Liver (tissue), 7 donors: ENCODE measurements at regions not wholly inside any gene's neighbourhood (a gene's known extent, or its start where the extent isn't known, plus 50 kb on each side); places are given as distances from the start of the nearest gene placed in this dataset.

Experiments
- DNase-seq: peaks from one replicate; pipeline ENCODE4 v3.0.0-alpha.2; 2017; ENCODE audit warnings: low spot score
- H3K27ac ChIP-seq, 2 donors: one replicate each; pipeline ENCODE4 v1.7.0; 2013; ENCODE audit warnings: inconsistent platforms in 2 of 2, low read length in 2 of 2, control low read depth in 1 of 2, low read depth in 1 of 2, mild to moderate bottlenecking in 1 of 2
- H3K27me3 ChIP-seq, 4 donors: one replicate each; pipeline versions ENCODE4 v1.6.1 to v1.7.0; 2013; ENCODE audit warnings: low read length in 3 of 4, inconsistent platforms in 1 of 4, mild to moderate bottlenecking in 1 of 4, moderate library complexity in 1 of 4; ENCODE audit not compliant: control insufficient read depth in 4 of 4, insufficient read depth in 4 of 4
- H3K36me3 ChIP-seq, 4 donors: one replicate each; pipeline versions ENCODE4 v1.6.1 to v1.7.0; 2013; ENCODE audit warnings: low read length in 3 of 4, mild to moderate bottlenecking in 3 of 4, low read depth in 1 of 4, moderate library complexity in 1 of 4; ENCODE audit not compliant: control insufficient read depth in 4 of 4, insufficient read depth in 3 of 4
- H3K4me1 ChIP-seq, 4 donors: one replicate each; pipeline versions ENCODE4 v1.6.1 to v1.7.0; 2013; ENCODE audit warnings: low read length in 3 of 4, mild to moderate bottlenecking in 3 of 4, moderate library complexity in 1 of 4; ENCODE audit not compliant: control insufficient read depth in 4 of 4, insufficient read depth in 4 of 4
- H3K4me3 ChIP-seq, 3 donors: one replicate each; pipeline versions ENCODE4 v1.6.1 to v1.7.0; 2013; ENCODE audit warnings: low read length in 3 of 3, control low read depth in 1 of 3, low read depth in 1 of 3, mild to moderate bottlenecking in 1 of 3
- H3K9ac ChIP-seq, 2 donors: one replicate each; pipeline ENCODE4 v1.7.0; 2013; ENCODE audit warnings: low read length in 2 of 2, mild to moderate bottlenecking in 2 of 2, moderate library complexity in 2 of 2, control low read depth in 1 of 2, low read depth in 1 of 2
- H3K9me3 ChIP-seq, 4 donors: one replicate each; pipeline versions ENCODE4 v1.6.1 to v1.7.0; 2013; ENCODE audit warnings: low read length in 3 of 4; ENCODE audit not compliant: control insufficient read depth in 4 of 4
- EGR1 ChIP-seq, 2 donors: IDR thresholded peaks; 2 replicates each; pipeline ENCODE4 v1.6.1; 2016 to 2018; ENCODE audit warnings: antibody characterized with exemption in 2 of 2, low read depth in 2 of 2
- FOXA1 ChIP-seq: IDR thresholded peaks from 2 replicates; pipeline ENCODE4 v1.6.1; 2016; ENCODE audit warnings: antibody characterized with exemption
- GABPA ChIP-seq, 2 donors: IDR thresholded peaks in 1 of 2; conservative IDR thresholded peaks in 1 of 2; 2 replicates each; pipeline ENCODE4 v1.6.1; 2016; ENCODE audit warnings: antibody characterized with exemption in 2 of 2, mild to moderate bottlenecking in 1 of 2, moderate library complexity in 1 of 2
- HNF4G ChIP-seq: IDR thresholded peaks from 2 replicates; pipeline ENCODE4 v1.6.1; 2016; ENCODE audit warnings: antibody characterized with exemption
- JUND ChIP-seq, 2 donors: IDR thresholded peaks; 2 replicates each; pipeline ENCODE4 v1.6.1; 2016; ENCODE audit warnings: antibody characterized with exemption in 2 of 2
- NR2F2 ChIP-seq: IDR thresholded peaks from 2 replicates; pipeline ENCODE4 v1.6.1; 2016; ENCODE audit warnings: antibody characterized with exemption
- RAD21 ChIP-seq, 2 donors: IDR thresholded peaks; 2 replicates each; pipeline ENCODE4 v1.6.1; 2016; ENCODE audit warnings: antibody characterized with exemption in 2 of 2, mild to moderate bottlenecking in 2 of 2
- RXRA ChIP-seq, 2 donors: IDR thresholded peaks; 2 replicates each; pipeline ENCODE4 v1.6.1; 2017 to 2018; ENCODE audit warnings: antibody characterized with exemption in 2 of 2, mild to moderate bottlenecking in 1 of 2
- SP1 ChIP-seq: IDR thresholded peaks from 2 replicates; pipeline ENCODE4 v1.6.1; 2018; ENCODE audit warnings: antibody characterized with exemption, mild to moderate bottlenecking
- TAF1 ChIP-seq: conservative IDR thresholded peaks from 2 replicates; pipeline ENCODE4 v1.6.1; 2016; ENCODE audit warnings: antibody characterized with exemption, mild to moderate bottlenecking
- YY1 ChIP-seq: IDR thresholded peaks from 2 replicates; pipeline ENCODE4 v1.6.1; 2016; ENCODE audit warnings: antibody characterized with exemption, mild to moderate bottlenecking
- WGBS: extraction: QIAGEN DNeasy Blood & Tissue Kit; methylation state at CpG from one replicate; pipeline ENCODE4 v1.1.7; 2013; 5-methylcytosine and 5-hydroxymethylcytosine counted together
- TF ChIP-seq, protein P1 (sequence below): IDR thresholded peaks from 2 replicates; pipeline ENCODE4 v1.6.1; 2016; ENCODE audit warnings: antibody characterized with exemption
- TF ChIP-seq, protein P2 (sequence below): IDR thresholded peaks from 2 replicates; pipeline ENCODE4 v1.6.1; 2016; ENCODE audit warnings: antibody characterized with exemption, mild to moderate bottlenecking
- TF ChIP-seq, protein P3 (sequence below): IDR thresholded peaks from 2 replicates; pipeline ENCODE4 v1.6.1; 2016; ENCODE audit warnings: antibody characterized with exemption
- TF ChIP-seq, protein P4 (sequence below): IDR thresholded peaks from 2 replicates; pipeline ENCODE4 v1.6.1; 2016; ENCODE audit warnings: antibody characterized with exemption
- donor health status: healthy.
- donor health status: healthy.
- donor health status: healthy.
- donor health status: healthy.

DNA sequence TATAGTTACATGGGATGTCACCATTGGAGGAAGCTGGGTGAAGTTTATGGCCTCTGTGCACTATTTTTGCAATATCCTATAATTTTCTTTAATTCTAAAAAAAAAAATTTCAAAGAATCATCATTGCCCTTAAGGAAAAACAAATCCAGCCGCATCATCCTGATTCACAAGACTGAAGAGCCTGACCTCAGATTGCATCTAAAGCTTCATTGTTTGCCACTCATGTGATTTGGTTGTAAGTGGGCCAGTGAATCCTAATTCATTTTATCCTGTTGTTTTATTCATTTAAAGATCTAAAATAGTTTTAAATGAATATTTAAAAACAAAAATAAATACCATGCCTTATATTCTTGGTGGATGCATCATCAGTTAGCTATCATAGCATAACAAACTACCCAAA is 504.5 kb downstream of the TBC1D4 start:
- Histone ChIP-seq H3K27ac (no peak overlapping the region), H3K4me1 (no peaks in the 10 kb centered on the region), H3K27me3 (no peaks in the 10 kb centered on the region), H3K36me3 (no peaks in the 10 kb centered on the region), H3K9me3 (no peaks in the 10 kb centered on the region), H3K9ac (no peak overlapping the region), H3K4me3 (no peak overlapping the region)
- no peak for DNase-seq
- TF ChIP-seq JUND (IDR thresholded peaks at IDR 0.05) (no peak), GABPA (IDR thresholded peaks at IDR 0.05 in 1 of 2, conservative IDR thresholded peaks at IDR 0.05 in 1 of 2) (no peak), RXRA (IDR thresholded peaks at IDR 0.05) (no peak)
- WGBS = 88% methylated on average over 1 of the region's 1 CpG

DNA sequence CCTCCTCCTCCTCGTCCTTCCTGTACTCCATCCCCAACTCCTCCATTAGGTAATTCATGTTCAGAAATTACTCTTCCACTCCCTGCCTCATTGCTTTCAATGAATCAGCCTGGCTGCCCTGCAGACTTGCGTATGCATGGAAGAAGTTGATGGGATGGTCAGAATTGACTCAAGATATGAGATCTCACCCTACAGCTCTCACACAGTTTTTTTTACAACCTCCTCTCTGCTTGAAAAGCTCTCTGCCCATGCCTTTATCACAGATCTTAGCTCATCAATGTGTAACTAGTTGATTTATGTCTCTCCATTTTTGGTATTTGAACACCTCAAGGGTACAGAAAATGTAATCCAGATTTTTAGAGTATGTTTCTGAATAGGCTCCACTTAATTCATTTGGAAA is 506.9 kb downstream of the TBC1D4 start:
- Histone ChIP-seq H3K4me1 (no peaks in the 10 kb centered on the region), H3K27ac (no peak overlapping the region), H3K36me3 (no peaks in the 10 kb centered on the region), H3K4me3 (no peak overlapping the region), H3K9me3 (no peaks in the 10 kb centered on the region), H3K9ac (no peak overlapping the region), H3K27me3 (no peaks in the 10 kb centered on the region)
- WGBS = 53% methylated on average over 2 of the region's 2 CpGs
- TF ChIP-seq JUND (IDR thresholded peaks at IDR 0.05) (no peak), FOXA1 (no peak), HNF4G (no peak), TAF1 (no peak), RXRA (IDR thresholded peaks at IDR 0.05) (no peak), NR2F2 (no peak), YY1 (no peak), SP1 (no peak), EGR1 (IDR thresholded peaks at IDR 0.05; ENCODE audit: low read depth in 2 of 2) (no peak), RAD21 (IDR thresholded peaks at IDR 0.05) (no peak)
- TF ChIP-seq, protein P1, sequence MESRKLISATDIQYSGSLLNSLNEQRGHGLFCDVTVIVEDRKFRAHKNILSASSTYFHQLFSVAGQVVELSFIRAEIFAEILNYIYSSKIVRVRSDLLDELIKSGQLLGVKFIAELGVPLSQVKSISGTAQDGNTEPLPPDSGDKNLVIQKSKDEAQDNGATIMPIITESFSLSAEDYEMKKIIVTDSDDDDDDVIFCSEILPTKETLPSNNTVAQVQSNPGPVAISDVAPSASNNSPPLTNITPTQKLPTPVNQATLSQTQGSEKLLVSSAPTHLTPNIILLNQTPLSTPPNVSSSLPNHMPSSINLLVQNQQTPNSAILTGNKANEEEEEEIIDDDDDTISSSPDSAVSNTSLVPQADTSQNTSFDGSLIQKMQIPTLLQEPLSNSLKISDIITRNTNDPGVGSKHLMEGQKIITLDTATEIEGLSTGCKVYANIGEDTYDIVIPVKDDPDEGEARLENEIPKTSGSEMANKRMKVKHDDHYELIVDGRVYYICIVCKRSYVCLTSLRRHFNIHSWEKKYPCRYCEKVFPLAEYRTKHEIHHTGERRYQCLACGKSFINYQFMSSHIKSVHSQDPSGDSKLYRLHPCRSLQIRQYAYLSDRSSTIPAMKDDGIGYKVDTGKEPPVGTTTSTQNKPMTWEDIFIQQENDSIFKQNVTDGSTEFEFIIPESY = no peak
- TF ChIP-seq, protein P2, sequence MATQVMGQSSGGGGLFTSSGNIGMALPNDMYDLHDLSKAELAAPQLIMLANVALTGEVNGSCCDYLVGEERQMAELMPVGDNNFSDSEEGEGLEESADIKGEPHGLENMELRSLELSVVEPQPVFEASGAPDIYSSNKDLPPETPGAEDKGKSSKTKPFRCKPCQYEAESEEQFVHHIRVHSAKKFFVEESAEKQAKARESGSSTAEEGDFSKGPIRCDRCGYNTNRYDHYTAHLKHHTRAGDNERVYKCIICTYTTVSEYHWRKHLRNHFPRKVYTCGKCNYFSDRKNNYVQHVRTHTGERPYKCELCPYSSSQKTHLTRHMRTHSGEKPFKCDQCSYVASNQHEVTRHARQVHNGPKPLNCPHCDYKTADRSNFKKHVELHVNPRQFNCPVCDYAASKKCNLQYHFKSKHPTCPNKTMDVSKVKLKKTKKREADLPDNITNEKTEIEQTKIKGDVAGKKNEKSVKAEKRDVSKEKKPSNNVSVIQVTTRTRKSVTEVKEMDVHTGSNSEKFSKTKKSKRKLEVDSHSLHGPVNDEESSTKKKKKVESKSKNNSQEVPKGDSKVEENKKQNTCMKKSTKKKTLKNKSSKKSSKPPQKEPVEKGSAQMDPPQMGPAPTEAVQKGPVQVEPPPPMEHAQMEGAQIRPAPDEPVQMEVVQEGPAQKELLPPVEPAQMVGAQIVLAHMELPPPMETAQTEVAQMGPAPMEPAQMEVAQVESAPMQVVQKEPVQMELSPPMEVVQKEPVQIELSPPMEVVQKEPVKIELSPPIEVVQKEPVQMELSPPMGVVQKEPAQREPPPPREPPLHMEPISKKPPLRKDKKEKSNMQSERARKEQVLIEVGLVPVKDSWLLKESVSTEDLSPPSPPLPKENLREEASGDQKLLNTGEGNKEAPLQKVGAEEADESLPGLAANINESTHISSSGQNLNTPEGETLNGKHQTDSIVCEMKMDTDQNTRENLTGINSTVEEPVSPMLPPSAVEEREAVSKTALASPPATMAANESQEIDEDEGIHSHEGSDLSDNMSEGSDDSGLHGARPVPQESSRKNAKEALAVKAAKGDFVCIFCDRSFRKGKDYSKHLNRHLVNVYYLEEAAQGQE = no peak
- TF ChIP-seq, protein P3, sequence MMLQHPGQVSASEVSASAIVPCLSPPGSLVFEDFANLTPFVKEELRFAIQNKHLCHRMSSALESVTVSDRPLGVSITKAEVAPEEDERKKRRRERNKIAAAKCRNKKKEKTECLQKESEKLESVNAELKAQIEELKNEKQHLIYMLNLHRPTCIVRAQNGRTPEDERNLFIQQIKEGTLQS = no peak
- TF ChIP-seq, protein P4, sequence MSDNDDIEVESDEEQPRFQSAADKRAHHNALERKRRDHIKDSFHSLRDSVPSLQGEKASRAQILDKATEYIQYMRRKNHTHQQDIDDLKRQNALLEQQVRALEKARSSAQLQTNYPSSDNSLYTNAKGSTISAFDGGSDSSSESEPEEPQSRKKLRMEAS = no peak
- DNase-seq = no peak
